ENCODE measurements at regions not wholly inside any gene's neighbourhood (a gene's known extent, or its start where the extent isn't known, plus 50 kb on each side); places are given as distances from the start of the nearest gene placed in this dataset.

DNA sequence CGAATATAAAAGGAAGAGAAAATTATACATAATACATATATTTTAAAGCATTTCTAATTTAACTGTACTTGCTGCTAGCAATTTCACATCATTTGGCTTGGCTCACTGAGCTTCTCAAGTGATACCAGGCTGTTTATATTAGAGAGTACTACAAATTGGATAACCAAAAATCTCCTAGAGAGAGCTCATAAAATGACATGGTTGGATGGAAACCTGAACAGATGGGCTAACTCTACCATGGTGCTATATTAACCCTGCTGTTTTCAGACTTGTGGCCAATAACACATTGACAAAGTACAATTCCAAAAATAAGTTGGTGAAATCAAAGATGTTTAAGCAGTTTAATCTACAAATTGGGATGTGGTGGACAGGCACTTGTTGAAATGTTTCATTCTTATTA is 364.4 kb upstream of the GCFC2 start:
- Histone ChIP-seq H3K27ac (no peak overlapping the region), H3K9me3 (no peaks in the 10 kb centered on the region), H3K36me3 (no peaks in the 10 kb centered on the region), H3K4me3 (ENCODE audit: low read depth in 1 of 2, low read length in 1 of 2) (no peak overlapping the region), H3K4me1 (ENCODE audit: control insufficient read depth in 1 of 2, insufficient read depth in 1 of 2, low read depth in 1 of 2, low read length in 1 of 2) (no peaks in the 10 kb centered on the region), H3K27me3 (no peaks in the 10 kb centered on the region)
- TF ChIP-seq, protein P1, sequence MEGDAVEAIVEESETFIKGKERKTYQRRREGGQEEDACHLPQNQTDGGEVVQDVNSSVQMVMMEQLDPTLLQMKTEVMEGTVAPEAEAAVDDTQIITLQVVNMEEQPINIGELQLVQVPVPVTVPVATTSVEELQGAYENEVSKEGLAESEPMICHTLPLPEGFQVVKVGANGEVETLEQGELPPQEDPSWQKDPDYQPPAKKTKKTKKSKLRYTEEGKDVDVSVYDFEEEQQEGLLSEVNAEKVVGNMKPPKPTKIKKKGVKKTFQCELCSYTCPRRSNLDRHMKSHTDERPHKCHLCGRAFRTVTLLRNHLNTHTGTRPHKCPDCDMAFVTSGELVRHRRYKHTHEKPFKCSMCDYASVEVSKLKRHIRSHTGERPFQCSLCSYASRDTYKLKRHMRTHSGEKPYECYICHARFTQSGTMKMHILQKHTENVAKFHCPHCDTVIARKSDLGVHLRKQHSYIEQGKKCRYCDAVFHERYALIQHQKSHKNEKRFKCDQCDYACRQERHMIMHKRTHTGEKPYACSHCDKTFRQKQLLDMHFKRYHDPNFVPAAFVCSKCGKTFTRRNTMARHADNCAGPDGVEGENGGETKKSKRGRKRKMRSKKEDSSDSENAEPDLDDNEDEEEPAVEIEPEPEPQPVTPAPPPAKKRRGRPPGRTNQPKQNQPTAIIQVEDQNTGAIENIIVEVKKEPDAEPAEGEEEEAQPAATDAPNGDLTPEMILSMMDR (IDR thresholded peaks at IDR 0.05): no peak

DNA sequence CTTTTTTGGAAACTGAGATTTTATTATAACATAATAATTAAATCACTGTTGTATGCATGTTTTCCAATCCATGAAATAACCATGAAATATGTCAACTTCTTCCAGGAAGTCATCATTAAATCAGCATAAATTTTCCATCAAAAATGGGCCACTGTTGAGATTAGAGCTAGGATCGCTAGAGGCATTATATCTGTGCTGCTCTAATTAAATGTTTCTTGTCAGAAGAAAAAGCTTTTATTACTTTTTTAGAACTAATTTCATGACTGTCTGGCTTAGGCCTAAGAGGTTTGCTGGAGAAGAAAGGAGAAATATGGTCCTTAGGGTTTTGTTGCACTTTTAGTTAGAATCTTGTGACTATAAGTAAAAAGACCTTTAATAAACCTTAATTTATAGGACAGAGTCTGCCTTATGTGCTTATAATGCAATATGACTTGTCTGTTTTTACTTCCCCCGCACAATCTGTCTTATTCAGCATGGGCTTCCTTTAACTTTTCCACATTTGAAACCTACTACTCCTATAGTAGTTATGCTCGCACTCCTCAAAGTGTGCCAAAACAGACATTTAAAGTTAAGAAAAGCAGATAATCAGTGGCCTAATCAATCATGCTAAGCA is 363.4 kb upstream of the GCFC2 start:
- H3K4me3 ChIP-seq (ENCODE audit: low read depth in 1 of 2, low read length in 1 of 2): no peak overlapping the region
- TF ChIP-seq, protein P1 (IDR thresholded peaks at IDR 0.05): no peak
- H3K36me3 ChIP-seq: no peaks in the 10 kb centered on the region
- H3K27ac ChIP-seq: no peak overlapping the region
- no peaks in the 10 kb centered on the region for H3K9me3 ChIP-seq
- H3K4me1 ChIP-seq (ENCODE audit: control insufficient read depth in 1 of 2, insufficient read depth in 1 of 2, low read depth in 1 of 2, low read length in 1 of 2): no peaks in the 10 kb centered on the region
- H3K27me3 ChIP-seq: no peaks in the 10 kb centered on the region

DNA sequence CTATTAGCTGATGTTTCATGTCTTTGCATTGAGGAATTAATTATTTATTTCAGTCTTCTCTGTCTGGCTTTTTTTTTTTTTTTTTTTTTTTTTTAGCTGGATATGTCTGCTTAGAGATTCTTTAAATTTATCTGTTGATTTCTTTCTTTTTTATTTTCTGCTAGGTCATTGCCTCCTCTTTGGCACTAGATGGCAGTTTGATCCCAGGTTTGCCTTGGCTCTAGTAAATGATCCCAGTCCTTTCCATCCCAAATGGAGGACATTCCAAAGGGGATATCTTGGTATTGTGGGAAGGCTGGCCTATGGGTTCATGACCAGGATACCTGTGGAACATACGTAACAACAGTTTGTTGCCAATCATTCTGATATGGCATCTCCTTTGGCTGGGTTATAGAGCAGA is 339.5 kb upstream of the GCFC2 start:
- Histone ChIP-seq H3K9me3 (no peaks in the 10 kb centered on the region), H3K36me3 (no peaks in the 10 kb centered on the region), H3K4me1 (ENCODE audit: control insufficient read depth in 1 of 2, insufficient read depth in 1 of 2, low read depth in 1 of 2, low read length in 1 of 2) (no peaks in the 10 kb centered on the region), H3K4me3 (ENCODE audit: low read depth in 1 of 2, low read length in 1 of 2) (no peak overlapping the region), H3K27ac (no peak overlapping the region), H3K27me3 (no peaks in the 10 kb centered on the region)
- TF ChIP-seq, protein P1 (IDR thresholded peaks at IDR 0.05): no peak

DNA sequence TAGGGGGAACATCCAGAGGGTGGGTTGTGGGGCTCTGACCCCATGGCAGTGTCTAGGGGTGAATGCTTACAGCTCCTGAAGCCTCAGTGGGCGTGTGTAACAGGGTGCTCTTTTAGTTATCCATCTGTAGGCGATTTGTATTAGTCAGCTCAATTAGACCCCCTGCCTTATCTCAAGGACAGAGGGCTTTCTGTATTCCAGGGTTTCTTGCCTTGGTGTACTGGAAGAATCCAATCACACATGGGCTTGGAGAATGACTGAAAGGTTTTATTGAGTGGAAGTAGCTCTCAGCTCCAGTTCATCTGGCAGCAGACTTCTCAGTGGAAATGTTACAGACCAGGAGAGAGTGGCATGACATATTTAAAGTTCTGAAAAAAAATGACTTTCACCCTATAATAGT is 334.0 kb upstream of the GCFC2 start:
- H3K27me3 ChIP-seq: no peaks in the 10 kb centered on the region
- no peaks in the 10 kb centered on the region for H3K9me3 ChIP-seq
- H3K4me1 ChIP-seq (ENCODE audit: control insufficient read depth in 1 of 2, insufficient read depth in 1 of 2, low read depth in 1 of 2, low read length in 1 of 2): no peaks in the 10 kb centered on the region
- TF ChIP-seq, protein P1 (IDR thresholded peaks at IDR 0.05): no peak
- no peaks in the 10 kb centered on the region for H3K36me3 ChIP-seq
- no peak overlapping the region for H3K4me3 ChIP-seq (ENCODE audit: low read depth in 1 of 2, low read length in 1 of 2)
- no peak overlapping the region for H3K27ac ChIP-seq

DNA sequence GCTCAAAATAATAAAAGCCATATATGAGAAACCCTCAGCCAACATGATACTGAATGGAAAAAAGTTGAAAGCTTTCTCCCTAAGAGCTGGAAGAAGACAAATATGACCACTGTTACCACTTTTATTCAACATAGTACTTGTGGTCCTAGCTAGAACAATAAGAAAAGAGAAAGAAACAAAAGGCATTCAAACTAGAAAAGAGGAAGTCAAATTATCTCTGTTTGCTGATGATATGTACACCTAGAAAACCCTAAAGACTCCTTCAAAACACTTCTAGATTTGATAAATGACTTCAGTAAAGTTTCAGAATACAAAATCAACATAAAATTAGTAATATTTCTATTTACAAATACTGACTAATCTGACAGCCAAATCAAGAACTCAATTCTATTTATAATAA is 328.8 kb upstream of the GCFC2 start:
- TF ChIP-seq, protein P1 (IDR thresholded peaks at IDR 0.05): no peak
- Histone ChIP-seq H3K4me3 (ENCODE audit: low read depth in 1 of 2, low read length in 1 of 2) (no peak overlapping the region), H3K27me3 (no peaks in the 10 kb centered on the region), H3K4me1 (ENCODE audit: control insufficient read depth in 1 of 2, insufficient read depth in 1 of 2, low read depth in 1 of 2, low read length in 1 of 2) (no peaks in the 10 kb centered on the region), H3K36me3 (no peaks in the 10 kb centered on the region), H3K27ac (no peak overlapping the region), H3K9me3 (no peaks in the 10 kb centered on the region)

DNA sequence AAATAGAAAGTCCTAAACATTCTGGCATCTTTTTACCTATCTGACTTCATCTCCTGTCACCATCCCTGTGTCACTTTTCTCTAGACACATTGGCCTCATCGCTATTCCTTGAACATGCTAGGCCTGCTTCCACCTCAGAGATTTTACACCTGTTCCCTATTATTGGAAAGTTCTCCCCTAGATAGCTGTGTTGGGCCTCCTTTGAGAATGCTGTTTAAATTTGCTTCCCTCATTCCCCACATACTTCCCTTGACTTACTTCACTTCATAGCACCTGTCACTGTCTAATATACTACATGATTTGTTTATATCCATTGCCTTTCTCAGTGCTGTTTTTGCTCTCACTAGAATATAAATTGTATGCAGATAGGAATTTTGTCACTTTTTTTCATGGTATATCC is 317.0 kb upstream of the GCFC2 start:
- no peaks in the 10 kb centered on the region for H3K4me1 ChIP-seq (ENCODE audit: control insufficient read depth in 1 of 2, insufficient read depth in 1 of 2, low read depth in 1 of 2, low read length in 1 of 2)
- H3K36me3 ChIP-seq: no peaks in the 10 kb centered on the region
- no peaks in the 10 kb centered on the region for H3K27me3 ChIP-seq
- no peak overlapping the region for H3K4me3 ChIP-seq (ENCODE audit: low read depth in 1 of 2, low read length in 1 of 2)
- H3K27ac ChIP-seq: no peak overlapping the region
- peaks cover 5% of the 10 kb centered on the region for H3K9me3 ChIP-seq
- TF ChIP-seq, protein P1 (IDR thresholded peaks at IDR 0.05): no peak

All from neutrophil (primary cell).